Activated CD8-positive, alpha-beta memory T cell treated with anti-CD3 and anti-CD28 coated beads, Interleukin-2, amount 10 ng/mL, durations not matched to agents 7 days and 5 days (primary cell): ENCODE measurements at regions not wholly inside any gene's neighbourhood (a gene's known extent, or its start where the extent isn't known, plus 50 kb on each side); places are given as distances from the start of the nearest gene placed in this dataset.

Experiments
- ATAC-seq: fragments of 150-1000 bp; cut with Tn5 transposase; one replicate; pipeline ENCODE4 v1.10.0; 2021; ENCODE audit warnings: moderate library complexity
- CTCF ChIA-PET: fragments of 350-600 bp; sonication (Branson Sonifier 250); formaldehyde crosslinking; loops from one replicate; lab custom pipeline; 2021; ENCODE audit warnings: antibody characterized with exemption; lab: Charles Lee
- DNase-seq: peaks from one replicate; pipeline ENCODE4 v3.0.0-alpha.2; 2020
- H3K27ac Mint-ChIP-seq: one replicate; pipeline ENCODE4 v1.8.0; 2021; ENCODE audit warnings: mild to moderate bottlenecking, mixed read lengths
- H3K27me3 Mint-ChIP-seq: one replicate; pipeline ENCODE4 v1.8.0; 2021; ENCODE audit warnings: mixed read lengths
- H3K36me3 Mint-ChIP-seq: one replicate; pipeline ENCODE4 v1.8.0; 2021; ENCODE audit warnings: mild to moderate bottlenecking, mixed read lengths
- H3K4me1 Mint-ChIP-seq: one replicate; pipeline ENCODE4 v1.8.0; 2021; ENCODE audit warnings: mixed read lengths
- H3K4me3 Mint-ChIP-seq: one replicate; pipeline ENCODE4 v1.8.0; 2021; ENCODE audit warnings: mild to moderate bottlenecking, moderate library complexity, mixed read lengths
- H3K9me3 Mint-ChIP-seq: one replicate; pipeline ENCODE4 v1.8.0; 2022; ENCODE audit warnings: low read depth, mixed read lengths

GRCh38 chr4:13240066-13240465 lies 244.1 kb downstream of the RAB28 start:
- H3K27me3 Mint-ChIP-seq = no peaks in the 10 kb centered on the region
- ATAC-seq (peak; percentile 30), DNase-seq (peak; percentile 40)
- no peak overlapping the region for H3K4me3 Mint-ChIP-seq
- peaks cover 9% of the 10 kb centered on the region for H3K4me1 Mint-ChIP-seq
- no peaks in the 10 kb centered on the region for H3K9me3 Mint-ChIP-seq
- no peaks in the 10 kb centered on the region for H3K36me3 Mint-ChIP-seq
- CTCF ChIA-PET = no interaction called here
- no peak overlapping the region for H3K27ac Mint-ChIP-seq

GRCh38 chr4:13238936-13239335 lies 245.2 kb downstream of the RAB28 start:
- Mint-ChIP-seq H3K36me3 (no peaks in the 10 kb centered on the region), H3K27me3 (no peaks in the 10 kb centered on the region), H3K9me3 (peaks cover 1% of the 10 kb centered on the region), H3K4me1 (peaks cover 9% of the 10 kb centered on the region), H3K4me3 (no peak overlapping the region), H3K27ac (no peak overlapping the region)
- ATAC-seq (no peak), DNase-seq (no peak)
- CTCF ChIA-PET = no interaction called here

- Mint-ChIP-seq H3K27me3 (no peaks in the 10 kb centered on the region), H3K4me1 (peaks cover 9% of the 10 kb centered on the region), H3K9me3 (peaks cover 6% of the 10 kb centered on the region), H3K27ac (no peak overlapping the region), H3K4me3 (no peak overlapping the region), H3K36me3 (no peaks in the 10 kb centered on the region)
- ATAC-seq (no peak), DNase-seq (no peak)
- CTCF ChIA-PET = no interaction called here
Observed at GRCh38 chr4:13236485-13236884, 247.7 kb downstream of the RAB28 start.

- H3K27ac Mint-ChIP-seq = no peak overlapping the region
- H3K4me3 Mint-ChIP-seq = no peak overlapping the region
- CTCF ChIA-PET = no interaction called here
- H3K27me3 Mint-ChIP-seq = no peaks in the 10 kb centered on the region
- H3K4me1 Mint-ChIP-seq = no peaks in the 10 kb centered on the region
- H3K9me3 Mint-ChIP-seq = peaks cover 6% of the 10 kb centered on the region
- DNase-seq (no peak), ATAC-seq (no peak)
- H3K36me3 Mint-ChIP-seq = no peaks in the 10 kb centered on the region
Observed at GRCh38 chr4:13233755-13234154, 250.4 kb downstream of the RAB28 start.

- Mint-ChIP-seq H3K36me3 (no peaks in the 10 kb centered on the region), H3K9me3 (peaks cover 4% of the 10 kb centered on the region), H3K4me1 (no peaks in the 10 kb centered on the region), H3K27me3 (no peaks in the 10 kb centered on the region), H3K27ac (no peak overlapping the region), H3K4me3 (no peak overlapping the region)
- CTCF ChIA-PET = no interaction called here
- ATAC-seq (no peak), DNase-seq (no peak)
Observed at GRCh38 chr4:13219971-13220370, 264.2 kb downstream of the RAB28 start.

GRCh38 chr4:13218326-13218958 lies 265.7 kb downstream of the RAB28 start:
- DNase-seq = no peak
- H3K27ac Mint-ChIP-seq = no peak overlapping the region
- ATAC-seq = no peak
- peaks cover 4% of the 10 kb centered on the region for H3K9me3 Mint-ChIP-seq
- CTCF ChIA-PET = no interaction called here
- no peaks in the 10 kb centered on the region for H3K36me3 Mint-ChIP-seq
- no peak overlapping the region for H3K4me3 Mint-ChIP-seq
- no peaks in the 10 kb centered on the region for H3K4me1 Mint-ChIP-seq
- no peaks in the 10 kb centered on the region for H3K27me3 Mint-ChIP-seq

GRCh38 chr4:13215560-13215959 lies 268.6 kb downstream of the RAB28 start:
- ATAC-seq = no peak
- Mint-ChIP-seq H3K36me3 (no peaks in the 10 kb centered on the region), H3K27ac (no peak overlapping the region), H3K4me3 (no peak overlapping the region), H3K27me3 (no peaks in the 10 kb centered on the region), H3K4me1 (no peaks in the 10 kb centered on the region), H3K9me3 (peaks cover 4% of the 10 kb centered on the region)
- DNase-seq = no peak
- CTCF ChIA-PET = no interaction called here

- ATAC-seq (no peak), DNase-seq (no peak)
- H3K27me3 Mint-ChIP-seq = no peaks in the 10 kb centered on the region
- H3K4me1 Mint-ChIP-seq = no peaks in the 10 kb centered on the region
- H3K36me3 Mint-ChIP-seq = no peaks in the 10 kb centered on the region
- H3K27ac Mint-ChIP-seq = no peak overlapping the region
- no peak overlapping the region for H3K4me3 Mint-ChIP-seq
- CTCF ChIA-PET = no interaction called here
- H3K9me3 Mint-ChIP-seq = peaks cover 4% of the 10 kb centered on the region
Observed at GRCh38 chr4:13212936-13213335, 271.2 kb downstream of the RAB28 start.

GRCh38 chr4:13209600-13209999 lies 274.5 kb downstream of the RAB28 start:
- Mint-ChIP-seq H3K4me3 (no peak overlapping the region), H3K27ac (no peak overlapping the region), H3K4me1 (no peaks in the 10 kb centered on the region), H3K9me3 (no peaks in the 10 kb centered on the region), H3K36me3 (no peaks in the 10 kb centered on the region), H3K27me3 (no peaks in the 10 kb centered on the region)
- ATAC-seq (no peak), DNase-seq (no peak)
- CTCF ChIA-PET = no interaction called here

GRCh38 chr4:13208558-13209193 lies 275.5 kb downstream of the RAB28 start:
- Mint-ChIP-seq H3K4me3 (no peak overlapping the region), H3K27me3 (no peaks in the 10 kb centered on the region), H3K9me3 (no peaks in the 10 kb centered on the region), H3K27ac (no peak overlapping the region), H3K4me1 (no peaks in the 10 kb centered on the region), H3K36me3 (no peaks in the 10 kb centered on the region)
- DNase-seq = no peak
- no peak for ATAC-seq
- CTCF ChIA-PET = no interaction called here

GRCh38 chr4:13207226-13207625 lies 276.9 kb downstream of the RAB28 start:
- no peaks in the 10 kb centered on the region for H3K4me1 Mint-ChIP-seq
- H3K9me3 Mint-ChIP-seq = no peaks in the 10 kb centered on the region

GRCh38 chr4:13203101-13203500 lies 281.0 kb downstream of the RAB28 start:
- Mint-ChIP-seq H3K9me3 (no peaks in the 10 kb centered on the region), H3K4me3 (no peak overlapping the region), H3K27ac (no peak overlapping the region), H3K36me3 (no peaks in the 10 kb centered on the region), H3K4me1 (no peaks in the 10 kb centered on the region), H3K27me3 (no peaks in the 10 kb centered on the region)
- CTCF ChIA-PET = no interaction called here
- DNase-seq (no peak), ATAC-seq (no peak)

More at GRCh38 chr4:13207226-13207625, 276.9 kb downstream of the RAB28 start:
- ATAC-seq (no peak), DNase-seq (no peak)
- H3K27me3 Mint-ChIP-seq = no peaks in the 10 kb centered on the region
- no peaks in the 10 kb centered on the region for H3K36me3 Mint-ChIP-seq
- CTCF ChIA-PET = no interaction called here
- H3K4me3 Mint-ChIP-seq = no peak overlapping the region
- H3K27ac Mint-ChIP-seq = no peak overlapping the region

GRCh38 chr4:13202701-13203100 lies 281.4 kb downstream of the RAB28 start:
- no peaks in the 10 kb centered on the region for H3K27me3 Mint-ChIP-seq
- no peaks in the 10 kb centered on the region for H3K36me3 Mint-ChIP-seq
- no peaks in the 10 kb centered on the region for H3K4me1 Mint-ChIP-seq
- no peaks in the 10 kb centered on the region for H3K9me3 Mint-ChIP-seq
- CTCF ChIA-PET = no interaction called here
- DNase-seq (no peak), ATAC-seq (no peak)
- H3K4me3 Mint-ChIP-seq = no peak overlapping the region
- H3K27ac Mint-ChIP-seq = no peak overlapping the region

GRCh38 chr4:13201241-13201640 lies 282.9 kb downstream of the RAB28 start:
- H3K36me3 Mint-ChIP-seq = no peaks in the 10 kb centered on the region
- H3K4me1 Mint-ChIP-seq = no peaks in the 10 kb centered on the region
- ATAC-seq = no peak
- H3K9me3 Mint-ChIP-seq = no peaks in the 10 kb centered on the region
- H3K4me3 Mint-ChIP-seq = no peak overlapping the region
- H3K27me3 Mint-ChIP-seq = no peaks in the 10 kb centered on the region
- CTCF ChIA-PET = no interaction called here
- no peak overlapping the region for H3K27ac Mint-ChIP-seq
- DNase-seq = no peak
